PFSK-1 (cell line): ENCODE measurements at regions not wholly inside any gene's neighbourhood (a gene's known extent, or its start where the extent isn't known, plus 50 kb on each side); places are given as distances from the start of the nearest gene placed in this dataset.

Experiments used
- FOXP2 ChIP-seq: optimal IDR thresholded peaks from 2 replicates; pipeline ENCODE3; 2011; ENCODE audit warnings: borderline replicate concordance, control low read depth, inconsistent platforms; ENCODE audit not compliant: insufficient read depth; ENCODE audit errors: extremely low read length, extremely low read depth
- POLR2AphosphoS5 ChIP-seq: IDR thresholded peaks from 2 replicates; pipeline ENCODE4 v1.6.1; 2012; ENCODE audit warnings: low read depth, mild to moderate bottlenecking, control low read depth, low read length, moderate library complexity
- REST ChIP-seq, 2 experiments: IDR thresholded peaks; 2 replicates each; pipeline versions ENCODE4 v1.6.1 to v1.8.0; 2011 to 2012; ENCODE audit warnings: low read depth in 2 of 2, low read length in 2 of 2, control low read depth in 1 of 2, inconsistent platforms in 1 of 2, mild to moderate bottlenecking in 1 of 2, moderate library complexity in 1 of 2; ENCODE audit not compliant: insufficient read depth in 1 of 2
- SIN3A ChIP-seq: IDR thresholded peaks from 2 replicates; pipeline ENCODE4 v1.6.1; 2012; ENCODE audit warnings: mild to moderate bottlenecking, low read length, moderate library complexity, borderline replicate concordance; ENCODE audit not compliant: insufficient read depth
- TAF1 ChIP-seq: IDR thresholded peaks from 2 replicates; pipeline ENCODE4 v1.6.1; 2012; ENCODE audit warnings: low read length, control low read depth, borderline replicate concordance; ENCODE audit not compliant: insufficient read depth

- TF ChIP-seq SIN3A (no peak), TAF1 (no peak), POLR2AphosphoS5 (no peak), REST (IDR thresholded peaks at IDR 0.05; ENCODE audit: insufficient read depth in 1 of 2, low read depth in 2 of 2, low read length in 2 of 2) (no peak), FOXP2 (no peak)
These were observed 466.3 kb upstream of the EPHA3 start for GRCh38 chr3:88641033-88641604.

- no peak for TF ChIP-seq TAF1
- no peak for TF ChIP-seq POLR2AphosphoS5
- TF ChIP-seq SIN3A = no peak
- no peak for TF ChIP-seq REST (IDR thresholded peaks at IDR 0.05; ENCODE audit: insufficient read depth in 1 of 2, low read depth in 2 of 2, low read length in 2 of 2)
- no peak for TF ChIP-seq FOXP2
These were observed 450.0 kb upstream of the EPHA3 start for GRCh38 chr3:88657459-88657858.

GRCh38 chr3:88661433-88661824 is 446.0 kb upstream of the EPHA3 start:
- TF ChIP-seq REST (IDR thresholded peaks at IDR 0.05; ENCODE audit: insufficient read depth in 1 of 2, low read depth in 2 of 2, low read length in 2 of 2) (no peak), POLR2AphosphoS5 (no peak), TAF1 (no peak), SIN3A (no peak), FOXP2 (no peak)

- TF ChIP-seq REST (IDR thresholded peaks at IDR 0.05; ENCODE audit: insufficient read depth in 1 of 2, low read depth in 2 of 2, low read length in 2 of 2) = no peak
- no peak for TF ChIP-seq TAF1
- TF ChIP-seq SIN3A = no peak
- no peak for TF ChIP-seq POLR2AphosphoS5
- TF ChIP-seq FOXP2 = no peak
These were observed 439.2 kb upstream of the EPHA3 start for GRCh38 chr3:88668180-88668579.

- no peak for TF ChIP-seq FOXP2
- no peak for TF ChIP-seq SIN3A
- TF ChIP-seq TAF1 = no peak
These were observed 435.8 kb upstream of the EPHA3 start for GRCh38 chr3:88671573-88671972.

- no peak for TF ChIP-seq TAF1
- no peak for TF ChIP-seq SIN3A
- no peak for TF ChIP-seq POLR2AphosphoS5
- TF ChIP-seq FOXP2 = no peak
- no peak for TF ChIP-seq REST (IDR thresholded peaks at IDR 0.05; ENCODE audit: insufficient read depth in 1 of 2, low read depth in 2 of 2, low read length in 2 of 2)
These were observed 430.1 kb upstream of the EPHA3 start for GRCh38 chr3:88677298-88677697.
